ENCODE measurements at regions not wholly inside any gene's neighbourhood (a gene's known extent, or its start where the extent isn't known, plus 50 kb on each side); places are given as distances from the start of the nearest gene placed in this dataset.

DNA sequence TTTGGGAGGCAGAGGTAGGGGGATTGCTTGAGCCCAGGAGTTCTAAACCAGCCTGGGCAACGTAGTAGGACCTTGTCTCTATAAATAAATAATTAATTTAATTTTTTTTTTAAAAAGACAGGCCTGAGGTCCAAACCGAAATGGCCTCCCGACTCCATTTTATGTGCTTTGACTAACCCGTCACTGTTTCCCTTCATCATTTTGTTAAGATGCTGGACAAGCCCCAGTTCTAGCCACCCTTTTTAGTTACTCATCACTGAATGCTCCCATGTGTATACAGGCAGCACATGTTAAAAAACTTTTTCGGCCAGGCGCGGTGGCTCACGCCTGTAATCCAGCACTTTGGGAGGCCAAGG, 83.6 kb upstream of the RESF1 start:
- TF ChIP-seq, protein P1, sequence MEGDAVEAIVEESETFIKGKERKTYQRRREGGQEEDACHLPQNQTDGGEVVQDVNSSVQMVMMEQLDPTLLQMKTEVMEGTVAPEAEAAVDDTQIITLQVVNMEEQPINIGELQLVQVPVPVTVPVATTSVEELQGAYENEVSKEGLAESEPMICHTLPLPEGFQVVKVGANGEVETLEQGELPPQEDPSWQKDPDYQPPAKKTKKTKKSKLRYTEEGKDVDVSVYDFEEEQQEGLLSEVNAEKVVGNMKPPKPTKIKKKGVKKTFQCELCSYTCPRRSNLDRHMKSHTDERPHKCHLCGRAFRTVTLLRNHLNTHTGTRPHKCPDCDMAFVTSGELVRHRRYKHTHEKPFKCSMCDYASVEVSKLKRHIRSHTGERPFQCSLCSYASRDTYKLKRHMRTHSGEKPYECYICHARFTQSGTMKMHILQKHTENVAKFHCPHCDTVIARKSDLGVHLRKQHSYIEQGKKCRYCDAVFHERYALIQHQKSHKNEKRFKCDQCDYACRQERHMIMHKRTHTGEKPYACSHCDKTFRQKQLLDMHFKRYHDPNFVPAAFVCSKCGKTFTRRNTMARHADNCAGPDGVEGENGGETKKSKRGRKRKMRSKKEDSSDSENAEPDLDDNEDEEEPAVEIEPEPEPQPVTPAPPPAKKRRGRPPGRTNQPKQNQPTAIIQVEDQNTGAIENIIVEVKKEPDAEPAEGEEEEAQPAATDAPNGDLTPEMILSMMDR (IDR thresholded peaks at IDR 0.05 in 4 of 5, conservative IDR thresholded peaks at IDR 0.05 in 1 of 5), result no peak
- no peak for TF ChIP-seq POLR2A (IDR thresholded peaks at IDR 0.05)
